Vagina (tissue), 2 donors: ENCODE measurements at regions not wholly inside any gene's neighbourhood (a gene's known extent, or its start where the extent isn't known, plus 50 kb on each side); places are given as distances from the start of the nearest gene placed in this dataset.

Source experiments
- DNase-seq, 2 donors: peaks; one replicate each; pipeline ENCODE4 v3.0.0-alpha.2; 2017; ENCODE audit errors: extremely low spot score in 2 of 2
- H3K27ac ChIP-seq: fragments of 200-600 bp; sonication (generic); one replicate; pipeline ENCODE4 v1.5.1; 2019
- H3K27me3 ChIP-seq: fragments of 200-600 bp; sonication (generic); one replicate; pipeline ENCODE4 v1.5.1; 2019
- H3K36me3 ChIP-seq, 2 donors: fragments of 200-600 bp; sonication (generic); one replicate each; pipeline ENCODE4 v1.5.1; 2017 to 2019
- H3K4me1 ChIP-seq: fragments of 200-600 bp; sonication (generic); one replicate; pipeline ENCODE4 v1.5.1; 2019
- H3K4me3 ChIP-seq, 2 donors: fragments of 200-600 bp; sonication (generic); 1 replicate in 1 of 2; 2 replicates in 1 of 2; pipeline ENCODE4 v1.5.1; 2016 to 2019
- H3K9me3 ChIP-seq: fragments of 200-600 bp; sonication (generic); one replicate; pipeline ENCODE4 v1.5.1; 2019
- POLR2A ChIP-seq, 2 donors: fragments of 450-650 bp; IDR thresholded peaks; one replicate each; pipeline ENCODE4 v1.6.1; 2017; ENCODE audit warnings: antibody characterized with exemption in 2 of 2, mild to moderate bottlenecking in 2 of 2, moderate library complexity in 2 of 2
- POLR2AphosphoS5 ChIP-seq, 2 donors: sonication (generic); formaldehyde crosslinking; IDR thresholded peaks; one replicate each; pipeline ENCODE4 v1.9.0; 2017; ENCODE audit warnings: antibody characterized with exemption in 2 of 2, mild to moderate bottlenecking in 2 of 2, low read depth in 1 of 2; ENCODE audit not compliant: insufficient read depth in 1 of 2
- intact Hi-C: fragments of 100-400 bp; cut with DNase I; formaldehyde crosslinking; loops from one replicate; pipeline ENCODE4 v1.15.1; 2023
- TF ChIP-seq, protein P1 (sequence below), 3 experiments: fragments of 450-650 bp in 2 of 3; fragments of 200-600 bp in 1 of 3; sonication (generic) in 1 of 3; IDR thresholded peaks; one replicate each; pipeline ENCODE4 v1.5.1; 2017 to 2019; ENCODE audit warnings: antibody characterized with exemption in 3 of 3, mild to moderate bottlenecking in 2 of 3, moderate library complexity in 2 of 3

DNA sequence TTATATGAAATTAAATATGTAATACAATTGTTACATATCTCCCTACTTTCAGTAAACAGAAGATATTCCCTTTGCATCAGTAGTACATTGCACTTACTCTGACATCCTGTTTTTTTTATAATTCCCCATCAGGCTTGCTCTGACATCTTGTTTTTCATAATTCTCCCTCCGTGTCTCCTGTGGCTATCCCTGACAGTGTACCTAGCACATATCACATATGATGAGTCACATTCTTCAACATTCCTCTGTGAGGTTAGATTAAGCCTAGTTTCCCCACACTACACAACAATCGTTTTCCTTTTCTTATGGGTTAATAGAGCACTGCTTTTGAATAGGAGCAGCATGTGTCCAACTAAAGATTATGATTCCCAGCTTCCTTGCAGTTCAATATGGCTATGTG is 250.6 kb upstream of the NPVF start:
- Histone ChIP-seq H3K4me1 (no peaks in the 10 kb centered on the region), H3K9me3 (no peaks in the 10 kb centered on the region), H3K36me3 (no peaks in the 10 kb centered on the region), H3K4me3 (no peak overlapping the region), H3K27me3 (no peaks in the 10 kb centered on the region), H3K27ac (no peak overlapping the region)
- no peak for DNase-seq
- intact Hi-C loops: no loop called here
- TF ChIP-seq, protein P1, sequence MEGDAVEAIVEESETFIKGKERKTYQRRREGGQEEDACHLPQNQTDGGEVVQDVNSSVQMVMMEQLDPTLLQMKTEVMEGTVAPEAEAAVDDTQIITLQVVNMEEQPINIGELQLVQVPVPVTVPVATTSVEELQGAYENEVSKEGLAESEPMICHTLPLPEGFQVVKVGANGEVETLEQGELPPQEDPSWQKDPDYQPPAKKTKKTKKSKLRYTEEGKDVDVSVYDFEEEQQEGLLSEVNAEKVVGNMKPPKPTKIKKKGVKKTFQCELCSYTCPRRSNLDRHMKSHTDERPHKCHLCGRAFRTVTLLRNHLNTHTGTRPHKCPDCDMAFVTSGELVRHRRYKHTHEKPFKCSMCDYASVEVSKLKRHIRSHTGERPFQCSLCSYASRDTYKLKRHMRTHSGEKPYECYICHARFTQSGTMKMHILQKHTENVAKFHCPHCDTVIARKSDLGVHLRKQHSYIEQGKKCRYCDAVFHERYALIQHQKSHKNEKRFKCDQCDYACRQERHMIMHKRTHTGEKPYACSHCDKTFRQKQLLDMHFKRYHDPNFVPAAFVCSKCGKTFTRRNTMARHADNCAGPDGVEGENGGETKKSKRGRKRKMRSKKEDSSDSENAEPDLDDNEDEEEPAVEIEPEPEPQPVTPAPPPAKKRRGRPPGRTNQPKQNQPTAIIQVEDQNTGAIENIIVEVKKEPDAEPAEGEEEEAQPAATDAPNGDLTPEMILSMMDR (IDR thresholded peaks at IDR 0.05): no peak
- TF ChIP-seq POLR2AphosphoS5 (IDR thresholded peaks at IDR 0.05; ENCODE audit: insufficient read depth in 1 of 2, low read depth in 1 of 2): no peak

DNA sequence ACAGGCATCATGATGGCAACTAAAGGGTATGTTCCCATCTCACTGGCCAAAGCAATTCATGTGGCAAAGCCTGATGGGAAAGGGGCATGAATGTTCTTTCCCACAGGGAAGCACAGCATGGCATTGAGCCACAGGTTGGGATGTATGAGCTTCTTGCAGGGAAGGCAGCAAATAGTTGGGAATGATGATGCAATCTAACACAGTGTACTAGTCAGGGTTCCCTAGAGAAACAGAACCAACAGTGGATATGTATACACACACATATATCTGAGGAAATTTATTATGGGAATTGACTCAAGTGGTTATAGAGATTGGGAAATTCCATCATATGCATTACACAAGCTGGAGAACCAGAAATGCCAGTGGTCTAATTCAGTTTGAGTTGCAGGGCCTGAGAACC is 253.6 kb upstream of the NPVF start:
- Histone ChIP-seq H3K4me1 (no peaks in the 10 kb centered on the region), H3K9me3 (no peaks in the 10 kb centered on the region), H3K27me3 (no peaks in the 10 kb centered on the region), H3K4me3 (no peak overlapping the region), H3K36me3 (no peaks in the 10 kb centered on the region), H3K27ac (no peak overlapping the region)
- TF ChIP-seq, protein P1 (IDR thresholded peaks at IDR 0.05): no peak
- TF ChIP-seq POLR2AphosphoS5 (IDR thresholded peaks at IDR 0.05; ENCODE audit: insufficient read depth in 1 of 2, low read depth in 1 of 2): no peak
- intact Hi-C loops: no loop called here
- no peak for DNase-seq

DNA sequence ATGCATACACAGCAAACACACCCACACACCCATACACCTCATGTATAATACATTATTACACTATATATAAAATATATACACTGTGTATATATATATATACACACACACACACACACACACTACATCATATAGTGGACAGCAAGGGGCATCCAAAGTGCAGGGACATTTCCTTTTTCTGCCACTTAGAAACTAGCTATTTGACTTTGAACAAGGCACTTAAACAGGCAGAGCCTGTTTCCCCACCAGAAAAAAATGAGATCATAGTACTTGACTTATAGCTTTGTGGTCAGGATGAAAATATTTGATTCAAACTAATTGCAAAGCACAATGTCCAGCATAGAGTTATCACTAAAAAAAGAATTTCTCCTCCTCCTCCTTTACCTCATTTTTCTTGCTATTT is 254.3 kb upstream of the NPVF start:
- TF ChIP-seq POLR2AphosphoS5 (IDR thresholded peaks at IDR 0.05; ENCODE audit: insufficient read depth in 1 of 2, low read depth in 1 of 2) (no peak), POLR2A (IDR thresholded peaks at IDR 0.05) (no peak)
- TF ChIP-seq, protein P1 (IDR thresholded peaks at IDR 0.05): no peak
- intact Hi-C loops: no loop called here

DNA sequence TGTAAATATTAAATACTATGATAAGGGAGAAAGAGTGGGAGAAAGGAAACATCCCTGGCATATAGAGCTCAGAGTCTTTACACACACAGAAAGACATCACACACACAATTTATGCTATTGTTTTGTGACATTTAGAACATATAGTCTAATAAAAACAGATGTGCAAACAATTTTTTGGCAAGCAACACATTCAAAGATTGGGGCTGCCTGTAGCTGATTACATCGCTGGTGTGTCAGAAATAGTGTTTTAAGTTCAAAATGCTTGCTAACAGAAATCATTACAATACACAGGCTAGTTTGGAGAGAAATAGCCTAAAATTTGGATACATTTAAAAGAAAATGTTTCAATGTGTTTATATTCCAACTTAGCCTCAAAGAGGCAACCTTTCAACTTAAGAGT is 256.7 kb upstream of the NPVF start:
- no peaks in the 10 kb centered on the region for H3K9me3 ChIP-seq
- TF ChIP-seq, protein P1 (IDR thresholded peaks at IDR 0.05): no peak
- TF ChIP-seq POLR2A (IDR thresholded peaks at IDR 0.05) (no peak), POLR2AphosphoS5 (IDR thresholded peaks at IDR 0.05; ENCODE audit: insufficient read depth in 1 of 2, low read depth in 1 of 2) (no peak)
- H3K4me3 ChIP-seq: no peak overlapping the region
- no peak overlapping the region for H3K27ac ChIP-seq
- no peaks in the 10 kb centered on the region for H3K4me1 ChIP-seq
- no peaks in the 10 kb centered on the region for H3K36me3 ChIP-seq
- intact Hi-C loops: no loop called here
- no peak for DNase-seq
- H3K27me3 ChIP-seq: no peaks in the 10 kb centered on the region

More for the DNA sequence above, 254.3 kb upstream of the NPVF start:
- Histone ChIP-seq H3K4me3 (no peak overlapping the region), H3K9me3 (no peaks in the 10 kb centered on the region), H3K27me3 (no peaks in the 10 kb centered on the region), H3K27ac (no peak overlapping the region), H3K36me3 (no peaks in the 10 kb centered on the region), H3K4me1 (no peaks in the 10 kb centered on the region)
- DNase-seq: no peak

DNA sequence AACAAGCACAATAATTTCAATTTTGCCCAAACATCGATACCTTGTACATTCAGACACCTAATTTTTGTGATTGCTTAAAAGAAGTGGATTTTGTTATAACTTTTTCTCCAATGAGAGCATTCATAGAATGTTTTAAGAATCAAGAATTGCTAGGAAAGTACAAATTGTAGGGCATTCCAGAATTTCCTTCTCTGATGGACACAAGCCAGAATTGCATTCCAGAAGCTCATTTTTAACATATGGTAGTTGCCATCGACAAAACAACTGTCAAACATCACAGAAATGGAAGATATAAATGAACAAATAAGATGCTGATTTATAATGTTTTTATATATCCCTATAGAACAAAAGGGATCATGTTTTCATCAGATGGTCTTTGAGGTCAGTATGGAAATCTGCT is 258.4 kb upstream of the NPVF start:
- H3K27me3 ChIP-seq: no peaks in the 10 kb centered on the region
- TF ChIP-seq POLR2A (IDR thresholded peaks at IDR 0.05) (no peak), POLR2AphosphoS5 (IDR thresholded peaks at IDR 0.05; ENCODE audit: insufficient read depth in 1 of 2, low read depth in 1 of 2) (no peak)
- TF ChIP-seq, protein P1 (IDR thresholded peaks at IDR 0.05): no peak
- no peaks in the 10 kb centered on the region for H3K36me3 ChIP-seq
- H3K27ac ChIP-seq: no peak overlapping the region
- H3K4me1 ChIP-seq: no peaks in the 10 kb centered on the region
- DNase-seq: no peak
- intact Hi-C loops: no loop called here
- no peaks in the 10 kb centered on the region for H3K9me3 ChIP-seq
- H3K4me3 ChIP-seq: no peak overlapping the region
